H9 (cell line): ENCODE measurements at regions not wholly inside any gene's neighbourhood (a gene's known extent, or its start where the extent isn't known, plus 50 kb on each side); places are given as distances from the start of the nearest gene placed in this dataset.

ENCODE experiments used
- DNase-seq: peaks from one replicate; pipeline ENCODE4 v3.0.0-alpha.2; 2017
- H2AFZ ChIP-seq: one replicate; pipeline ENCODE4 v1.6.1; 2013; ENCODE audit warnings: mild to moderate bottlenecking, low read length, control low read depth, moderate library complexity
- H2AK5ac ChIP-seq: 2 replicates; pipeline ENCODE4 v1.6.1; 2013; ENCODE audit warnings: low read length, control low read depth, mixed read lengths; ENCODE audit not compliant: insufficient read length
- H2BK120ac ChIP-seq: one replicate; pipeline ENCODE4 v1.6.1; 2013; ENCODE audit warnings: low read depth, mild to moderate bottlenecking, low read length, control low read depth, inconsistent platforms; ENCODE audit not compliant: poor library complexity, severe bottlenecking
- H2BK12ac ChIP-seq: 2 replicates; pipeline ENCODE4 v1.6.1; 2013; ENCODE audit warnings: low read length, control low read depth, mixed read lengths, low read depth; ENCODE audit not compliant: insufficient read length
- H2BK15ac ChIP-seq: 2 replicates; pipeline ENCODE4 v1.6.1; 2013; ENCODE audit warnings: low read depth, low read length, control low read depth
- H2BK20ac ChIP-seq: one replicate; pipeline ENCODE4 v1.6.1; 2013; ENCODE audit warnings: low read depth, mild to moderate bottlenecking, low read length, control low read depth, inconsistent platforms; ENCODE audit not compliant: poor library complexity, severe bottlenecking
- H2BK5ac ChIP-seq: 2 replicates; pipeline ENCODE4 v1.6.1; 2013; ENCODE audit warnings: low read length, control low read depth, mixed read lengths; ENCODE audit not compliant: insufficient read length
- H3K14ac ChIP-seq: 2 replicates; pipeline ENCODE4 v1.6.1; 2013; ENCODE audit warnings: low read length, control low read depth; ENCODE audit not compliant: insufficient read depth
- H3K18ac ChIP-seq: 2 replicates; pipeline ENCODE4 v1.6.1; 2013; ENCODE audit warnings: low read depth, mild to moderate bottlenecking, mixed read lengths, low read length, control low read depth; ENCODE audit not compliant: insufficient read length
- H3K23ac ChIP-seq: 2 replicates; pipeline ENCODE4 v1.6.1; 2013; ENCODE audit warnings: low read length, control low read depth, mixed read lengths, low read depth; ENCODE audit not compliant: insufficient read length
- H3K23me2 ChIP-seq: 2 replicates; pipeline ENCODE4 v1.6.1; 2013; ENCODE audit warnings: low read depth, mild to moderate bottlenecking, mixed read lengths, low read length, control low read depth; ENCODE audit not compliant: insufficient read length, poor library complexity, severe bottlenecking
- H3K27ac ChIP-seq: 2 replicates; pipeline ENCODE4 v1.5.1; 2013; ENCODE audit warnings: low read length, control low read depth, mixed read lengths, low read depth; ENCODE audit not compliant: insufficient read length
- H3K27me3 ChIP-seq: 2 replicates; pipeline ENCODE4 v1.6.1; 2013; ENCODE audit warnings: low read length, control low read depth, inconsistent platforms; ENCODE audit not compliant: insufficient read depth
- H3K4ac ChIP-seq: 2 replicates; pipeline ENCODE4 v1.6.1; 2013; ENCODE audit warnings: low read depth, mild to moderate bottlenecking, control low read depth, inconsistent platforms, low read length, moderate library complexity
- H3K4me1 ChIP-seq: 2 replicates; pipeline ENCODE4 v1.6.1; 2013; ENCODE audit warnings: low read length, control low read depth, inconsistent platforms; ENCODE audit not compliant: insufficient read depth
- H3K4me2 ChIP-seq: 2 replicates; pipeline ENCODE4 v1.6.1; 2013; ENCODE audit warnings: low read length, control low read depth, mixed read lengths; ENCODE audit not compliant: insufficient read length, insufficient read depth
- H3K56ac ChIP-seq: 2 replicates; pipeline ENCODE4 v1.6.1; 2013; ENCODE audit warnings: low read depth, mild to moderate bottlenecking, mixed read lengths, low read length, control low read depth; ENCODE audit not compliant: insufficient read length
- H3K79me1 ChIP-seq: 2 replicates; pipeline ENCODE4 v1.6.1; 2013; ENCODE audit warnings: low read depth, mild to moderate bottlenecking, moderate library complexity, low read length, control low read depth, inconsistent platforms; ENCODE audit not compliant: insufficient read depth, poor library complexity, severe bottlenecking
- H3K79me2 ChIP-seq: 2 replicates; pipeline ENCODE4 v1.6.1; 2013; ENCODE audit warnings: low read length, control low read depth, inconsistent platforms; ENCODE audit not compliant: insufficient read depth
- H3K9ac ChIP-seq: 2 replicates; pipeline ENCODE4 v1.6.1; 2013; ENCODE audit warnings: low read length, control low read depth, mixed read lengths; ENCODE audit not compliant: insufficient read length; ENCODE audit errors: extremely low read depth
- H3K9me3 ChIP-seq: one replicate; pipeline ENCODE4 v1.6.1; 2013; ENCODE audit warnings: low read depth, low read length, inconsistent platforms; ENCODE audit not compliant: control insufficient read depth
- H3T11ph ChIP-seq: one replicate; pipeline ENCODE4 v1.6.1; 2013; ENCODE audit warnings: mild to moderate bottlenecking, low read length, control low read depth, inconsistent platforms
- H4K20me1 ChIP-seq: one replicate; pipeline ENCODE4 v1.6.1; 2013; ENCODE audit not compliant: control insufficient read depth, insufficient read length, insufficient read depth
- H4K5ac ChIP-seq: 2 replicates; pipeline ENCODE4 v1.6.1; 2013; ENCODE audit warnings: low read depth, mild to moderate bottlenecking, mixed read lengths, low read length, control low read depth; ENCODE audit not compliant: insufficient read length
- H4K8ac ChIP-seq: replicated peaks from 2 replicates; pipeline ENCODE4 v1.6.1; 2013; ENCODE audit warnings: low read length, control low read depth, mixed read lengths, low read depth; ENCODE audit not compliant: insufficient read length
- H4K91ac ChIP-seq: 2 replicates; pipeline ENCODE4 v1.6.1; 2013; ENCODE audit warnings: low read depth, mild to moderate bottlenecking, moderate library complexity, mixed read lengths, low read length, control low read depth; ENCODE audit not compliant: insufficient read length
- H3K27ac Mint-ChIP-seq, 3 experiments: 2 replicates in 2 of 3; 3 replicates in 1 of 3; pipeline ENCODE4 v1.8.0; 2020 to 2021; ENCODE audit warnings: mixed read lengths in 3 of 3, mild to moderate bottlenecking in 1 of 3, moderate library complexity in 1 of 3
- H3K27me3 Mint-ChIP-seq: 2 replicates; pipeline ENCODE4 v1.8.0; 2021; ENCODE audit warnings: low read depth, mild to moderate bottlenecking, moderate library complexity, mixed read lengths
- H3K36me3 Mint-ChIP-seq, 3 experiments: 2 replicates in 2 of 3; 3 replicates in 1 of 3; pipeline ENCODE4 v1.8.0; 2020 to 2021; ENCODE audit warnings: low read depth in 3 of 3, mixed read lengths in 3 of 3; ENCODE audit not compliant: insufficient read depth in 1 of 3
- H3K4me1 Mint-ChIP-seq, 2 experiments: 2 replicates each; pipeline ENCODE4 v1.8.0; 2020; ENCODE audit warnings: mixed read lengths in 2 of 2
- H3K4me3 Mint-ChIP-seq, 2 experiments: 2 replicates in 1 of 2; 3 replicates in 1 of 2; pipeline ENCODE4 v1.8.0; 2020 to 2021; ENCODE audit warnings: mild to moderate bottlenecking in 2 of 2, mixed read lengths in 2 of 2, moderate library complexity in 1 of 2
- H3K9me3 Mint-ChIP-seq, 2 experiments: 2 replicates in 1 of 2; 3 replicates in 1 of 2; pipeline ENCODE4 v1.8.0; 2020; ENCODE audit warnings: mild to moderate bottlenecking in 2 of 2, mixed read lengths in 2 of 2, moderate library complexity in 1 of 2
- WGBS: extraction: QIAGEN DNeasy Blood & Tissue Kit; methylation state at CpG from one replicate; pipeline ENCODE4 v1.1.7; 2013; ENCODE audit warnings: missing lambda C conversion rate, low lambda C conversion rate, mixed read lengths; ENCODE audit not compliant: insufficient read length; ENCODE audit errors: extremely low coverage; 5-methylcytosine and 5-hydroxymethylcytosine counted together
- TF ChIP-seq, protein P1 (sequence below): fragments of 200-600 bp; sonication (generic); conservative IDR thresholded peaks from 3 replicates; pipeline ENCODE4 v1.8.0; 2021; ENCODE audit warnings: antibody characterized with exemption, mild to moderate bottlenecking

GRCh38 chrX:42366181-42366580 is 411.8 kb downstream of the PPP1R2C start:
- no peak overlapping the region for H2AFZ ChIP-seq
- no peaks in the 10 kb centered on the region for H4K20me1 ChIP-seq
- H3K79me1 ChIP-seq, result no peaks in the 10 kb centered on the region
- no peak for DNase-seq
- H2BK20ac ChIP-seq, result no peak overlapping the region
- H4K8ac ChIP-seq, result no peak overlapping the region
- H2BK120ac ChIP-seq, result no peak overlapping the region
- H3K9ac ChIP-seq, result no peak overlapping the region
- H3K23ac ChIP-seq, result no peak overlapping the region
- H2BK12ac ChIP-seq, result no peak overlapping the region
- peaks cover 0 to 2% (median 0%) of the 10 kb centered on the region in 3 experiments; a peak in 2 of 7 replicates for H3K36me3 Mint-ChIP-seq
- H2BK5ac ChIP-seq, result no peak overlapping the region
- no peak overlapping the region for H4K91ac ChIP-seq
- no peaks in the 10 kb centered on the region for H3K23me2 ChIP-seq
- no peaks in the 10 kb centered on the region for H3K27me3 Mint-ChIP-seq
- no peak overlapping the region for H3K14ac ChIP-seq
- H3K9me3 Mint-ChIP-seq, result peaks cover 3 to 35% of the 10 kb centered on the region in 2 experiments; a peak in 3 of 5 replicates
- H3K79me2 ChIP-seq, result no peaks in the 10 kb centered on the region
- no peak overlapping the region for H3K56ac ChIP-seq
- H3K4me3 Mint-ChIP-seq, result no peak overlapping the region
- no peak overlapping the region for H3K27ac Mint-ChIP-seq
- H3K4ac ChIP-seq, result no peak overlapping the region
- no peak overlapping the region for H3T11ph ChIP-seq
- H3K27ac ChIP-seq, result no peak overlapping the region
- H3K4me2 ChIP-seq, result no peak overlapping the region
- TF ChIP-seq, protein P1, sequence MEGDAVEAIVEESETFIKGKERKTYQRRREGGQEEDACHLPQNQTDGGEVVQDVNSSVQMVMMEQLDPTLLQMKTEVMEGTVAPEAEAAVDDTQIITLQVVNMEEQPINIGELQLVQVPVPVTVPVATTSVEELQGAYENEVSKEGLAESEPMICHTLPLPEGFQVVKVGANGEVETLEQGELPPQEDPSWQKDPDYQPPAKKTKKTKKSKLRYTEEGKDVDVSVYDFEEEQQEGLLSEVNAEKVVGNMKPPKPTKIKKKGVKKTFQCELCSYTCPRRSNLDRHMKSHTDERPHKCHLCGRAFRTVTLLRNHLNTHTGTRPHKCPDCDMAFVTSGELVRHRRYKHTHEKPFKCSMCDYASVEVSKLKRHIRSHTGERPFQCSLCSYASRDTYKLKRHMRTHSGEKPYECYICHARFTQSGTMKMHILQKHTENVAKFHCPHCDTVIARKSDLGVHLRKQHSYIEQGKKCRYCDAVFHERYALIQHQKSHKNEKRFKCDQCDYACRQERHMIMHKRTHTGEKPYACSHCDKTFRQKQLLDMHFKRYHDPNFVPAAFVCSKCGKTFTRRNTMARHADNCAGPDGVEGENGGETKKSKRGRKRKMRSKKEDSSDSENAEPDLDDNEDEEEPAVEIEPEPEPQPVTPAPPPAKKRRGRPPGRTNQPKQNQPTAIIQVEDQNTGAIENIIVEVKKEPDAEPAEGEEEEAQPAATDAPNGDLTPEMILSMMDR, result no peak
- no peak overlapping the region for H2AK5ac ChIP-seq
- H3K18ac ChIP-seq, result no peak overlapping the region
- H3K4me1 Mint-ChIP-seq, result peaks cover 9 to 11% of the 10 kb centered on the region in 2 experiments
- H4K5ac ChIP-seq, result no peak overlapping the region
- no CpG with 5 or more reads among the region's 2 CpGs for WGBS
- no peaks in the 10 kb centered on the region for H3K4me1 ChIP-seq
- no peaks in the 10 kb centered on the region for H3K9me3 ChIP-seq
- no peaks in the 10 kb centered on the region for H3K27me3 ChIP-seq
- H2BK15ac ChIP-seq, result no peak overlapping the region
